Tibial nerve (tissue), 3 donors: ENCODE measurements at regions not wholly inside any gene's neighbourhood (a gene's known extent, or its start where the extent isn't known, plus 50 kb on each side); places are given as distances from the start of the nearest gene placed in this dataset.
"Not testable (repeated sequence)": the region's sequence is repeated elsewhere in the genome, so short reads cannot be mapped to it uniquely, and the experiment has no call there.

Experiments used
- POLR2A ChIP-seq, 2 donors: fragments of 450-650 bp; IDR thresholded peaks; one replicate each; pipeline ENCODE4 v1.6.1; 2017; ENCODE audit warnings: antibody characterized with exemption in 2 of 2, mild to moderate bottlenecking in 2 of 2, moderate library complexity in 2 of 2
- TF ChIP-seq, protein P1 (sequence below), 5 experiments: fragments of 200-600 bp in 3 of 5; fragments of 450-650 bp in 2 of 5; sonication (generic) in 3 of 5; IDR thresholded peaks; one replicate each; pipeline ENCODE4 v1.5.1; 2016 to 2019; ENCODE audit warnings: antibody characterized with exemption in 5 of 5, mild to moderate bottlenecking in 3 of 5, moderate library complexity in 2 of 5

DNA sequence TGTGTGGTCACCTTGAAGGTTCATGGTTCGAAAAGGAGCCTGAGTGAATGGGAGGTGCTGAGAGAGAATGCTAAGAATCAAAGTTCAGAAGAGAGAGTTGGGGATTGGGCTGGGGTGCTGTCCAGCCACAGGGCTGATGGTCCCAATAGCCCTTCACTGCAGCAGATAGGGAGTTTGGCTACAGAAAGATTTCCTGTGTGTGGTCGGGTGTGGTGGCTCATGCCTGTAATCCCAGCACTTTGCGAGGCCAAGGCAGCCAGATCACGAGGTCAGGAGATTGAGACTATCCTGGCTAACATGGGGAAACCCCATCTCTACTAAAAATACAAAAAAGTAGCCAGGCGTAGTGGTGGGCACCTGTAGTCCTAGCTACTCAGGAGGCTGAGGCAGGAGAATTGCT lies 547.5 kb downstream of the MN1 start:
- TF ChIP-seq, protein P1, sequence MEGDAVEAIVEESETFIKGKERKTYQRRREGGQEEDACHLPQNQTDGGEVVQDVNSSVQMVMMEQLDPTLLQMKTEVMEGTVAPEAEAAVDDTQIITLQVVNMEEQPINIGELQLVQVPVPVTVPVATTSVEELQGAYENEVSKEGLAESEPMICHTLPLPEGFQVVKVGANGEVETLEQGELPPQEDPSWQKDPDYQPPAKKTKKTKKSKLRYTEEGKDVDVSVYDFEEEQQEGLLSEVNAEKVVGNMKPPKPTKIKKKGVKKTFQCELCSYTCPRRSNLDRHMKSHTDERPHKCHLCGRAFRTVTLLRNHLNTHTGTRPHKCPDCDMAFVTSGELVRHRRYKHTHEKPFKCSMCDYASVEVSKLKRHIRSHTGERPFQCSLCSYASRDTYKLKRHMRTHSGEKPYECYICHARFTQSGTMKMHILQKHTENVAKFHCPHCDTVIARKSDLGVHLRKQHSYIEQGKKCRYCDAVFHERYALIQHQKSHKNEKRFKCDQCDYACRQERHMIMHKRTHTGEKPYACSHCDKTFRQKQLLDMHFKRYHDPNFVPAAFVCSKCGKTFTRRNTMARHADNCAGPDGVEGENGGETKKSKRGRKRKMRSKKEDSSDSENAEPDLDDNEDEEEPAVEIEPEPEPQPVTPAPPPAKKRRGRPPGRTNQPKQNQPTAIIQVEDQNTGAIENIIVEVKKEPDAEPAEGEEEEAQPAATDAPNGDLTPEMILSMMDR (IDR thresholded peaks at IDR 0.05), result not testable (repeated sequence)
- TF ChIP-seq POLR2A (IDR thresholded peaks at IDR 0.05), result not testable (repeated sequence)
